ENCODE measurements at regions not wholly inside any gene's neighbourhood (a gene's known extent, or its start where the extent isn't known, plus 50 kb on each side); places are given as distances from the start of the nearest gene placed in this dataset.

DNA sequence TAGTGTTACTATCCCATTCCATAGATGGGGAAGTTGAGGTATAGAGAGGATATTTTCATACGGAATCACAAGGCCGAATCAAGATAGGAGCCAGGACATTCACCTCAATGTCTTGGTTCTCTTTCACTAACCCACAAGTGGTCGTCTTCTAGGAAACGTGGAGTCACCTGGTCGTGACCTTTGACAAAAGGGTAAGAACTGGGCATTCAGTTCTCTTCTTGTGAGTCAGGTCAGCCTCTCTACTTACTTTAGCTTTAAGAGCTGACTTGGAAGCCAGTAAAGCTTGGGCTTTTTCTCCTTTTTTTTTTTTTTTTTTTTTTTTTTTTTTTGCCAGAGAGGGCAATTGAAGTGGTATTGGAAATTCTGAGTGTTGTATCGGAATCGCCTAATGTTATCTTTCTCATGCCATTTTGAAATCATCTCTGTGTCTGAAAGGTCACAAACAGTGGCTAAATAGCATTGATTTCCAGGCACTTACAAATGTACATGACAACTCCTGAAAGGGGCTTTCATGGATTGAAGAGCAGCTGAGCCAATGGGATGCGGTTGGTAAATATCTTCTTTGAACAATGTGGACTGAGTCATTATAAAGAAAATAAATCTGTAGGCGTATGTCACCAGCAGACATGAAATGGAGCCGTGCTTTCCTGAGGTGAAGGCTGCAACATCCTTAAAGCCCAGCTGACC lies 356.9 kb downstream of the KIF16B start:
- TF ChIP-seq, protein P1, sequence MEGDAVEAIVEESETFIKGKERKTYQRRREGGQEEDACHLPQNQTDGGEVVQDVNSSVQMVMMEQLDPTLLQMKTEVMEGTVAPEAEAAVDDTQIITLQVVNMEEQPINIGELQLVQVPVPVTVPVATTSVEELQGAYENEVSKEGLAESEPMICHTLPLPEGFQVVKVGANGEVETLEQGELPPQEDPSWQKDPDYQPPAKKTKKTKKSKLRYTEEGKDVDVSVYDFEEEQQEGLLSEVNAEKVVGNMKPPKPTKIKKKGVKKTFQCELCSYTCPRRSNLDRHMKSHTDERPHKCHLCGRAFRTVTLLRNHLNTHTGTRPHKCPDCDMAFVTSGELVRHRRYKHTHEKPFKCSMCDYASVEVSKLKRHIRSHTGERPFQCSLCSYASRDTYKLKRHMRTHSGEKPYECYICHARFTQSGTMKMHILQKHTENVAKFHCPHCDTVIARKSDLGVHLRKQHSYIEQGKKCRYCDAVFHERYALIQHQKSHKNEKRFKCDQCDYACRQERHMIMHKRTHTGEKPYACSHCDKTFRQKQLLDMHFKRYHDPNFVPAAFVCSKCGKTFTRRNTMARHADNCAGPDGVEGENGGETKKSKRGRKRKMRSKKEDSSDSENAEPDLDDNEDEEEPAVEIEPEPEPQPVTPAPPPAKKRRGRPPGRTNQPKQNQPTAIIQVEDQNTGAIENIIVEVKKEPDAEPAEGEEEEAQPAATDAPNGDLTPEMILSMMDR (conservative IDR thresholded peaks at IDR 0.05), result no peak
- no peak for TF ChIP-seq EZH2 (IDR thresholded peaks at IDR 0.05; ENCODE audit: low read depth)
- Histone ChIP-seq H3K36me3 (ENCODE audit: low read depth) (no peaks in the 10 kb centered on the region), H2AFZ (no peak overlapping the region), H3K79me2 (ENCODE audit: low read depth) (no peaks in the 10 kb centered on the region), H4K20me1 (ENCODE audit: insufficient read depth) (no peaks in the 10 kb centered on the region), H3K9me2 (ENCODE audit: insufficient read depth) (no peaks in the 10 kb centered on the region), H3K9me3 (ENCODE audit: insufficient read depth, low read depth) (no peaks in the 10 kb centered on the region), H3K27me3 (ENCODE audit: insufficient read depth, low read depth) (no peaks in the 10 kb centered on the region), H3F3A (ENCODE audit: insufficient read depth, low read depth) (no peaks in the 10 kb centered on the region), H3K27ac (no peak overlapping the region), H3K4me3 (no peak overlapping the region), H3K4me2 (no peak overlapping the region), H3K4me1 (replicated peaks; ENCODE audit: insufficient read depth) (no peaks in the 10 kb centered on the region)
- DNase-seq, result no peak
- intact Hi-C loops (cut with micrococcal nuclease; ENCODE audit: unreplicated experiment), result no loop called here
- no TSS peak for BruUV-seq (replicated peaks)
- CTCF ChIA-PET, result no interaction called here
- POLR2A ChIA-PET (ENCODE audit: unreplicated experiment), result no interaction called here

DNA sequence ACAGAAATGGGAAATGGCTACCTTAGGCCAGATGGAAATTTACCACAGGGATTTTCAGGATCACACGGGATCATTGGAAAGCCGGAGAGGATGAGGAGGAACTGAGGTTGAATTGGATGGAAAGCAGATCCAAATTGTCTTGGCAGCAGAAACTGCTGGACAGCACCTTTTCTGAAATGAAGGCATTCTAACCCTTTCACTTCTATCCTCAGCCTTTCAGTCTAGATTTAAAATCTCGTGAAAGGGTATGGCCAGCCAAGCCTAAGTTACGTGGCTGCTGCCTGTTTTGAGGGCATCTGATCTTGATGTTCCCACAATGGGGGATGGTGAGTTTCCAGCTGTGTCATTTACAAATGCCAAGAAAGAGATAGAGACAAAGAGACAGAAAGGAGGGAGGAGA lies 358.2 kb downstream of the KIF16B start:
- Histone ChIP-seq H4K20me1 (ENCODE audit: insufficient read depth) (no peaks in the 10 kb centered on the region), H3K27me3 (ENCODE audit: insufficient read depth, low read depth) (no peaks in the 10 kb centered on the region), H2AFZ (no peak overlapping the region), H3K27ac (no peak overlapping the region), H3K9me2 (ENCODE audit: insufficient read depth) (no peaks in the 10 kb centered on the region), H3K4me3 (no peak overlapping the region), H3K4me1 (replicated peaks; ENCODE audit: insufficient read depth) (no peaks in the 10 kb centered on the region), H3K79me2 (ENCODE audit: low read depth) (no peaks in the 10 kb centered on the region), H3K36me3 (ENCODE audit: low read depth) (no peaks in the 10 kb centered on the region), H3F3A (ENCODE audit: insufficient read depth, low read depth) (no peaks in the 10 kb centered on the region), H3K9me3 (ENCODE audit: insufficient read depth, low read depth) (no peaks in the 10 kb centered on the region), H3K4me2 (no peak overlapping the region)
- BruUV-seq (replicated peaks), result no TSS peak
- POLR2A ChIA-PET (ENCODE audit: unreplicated experiment), result no interaction called here
- intact Hi-C loops (cut with micrococcal nuclease; ENCODE audit: unreplicated experiment), result no loop called here
- CTCF ChIA-PET, result no interaction called here
- no peak for DNase-seq
- TF ChIP-seq, protein P1 (conservative IDR thresholded peaks at IDR 0.05), result no peak
- no peak for TF ChIP-seq EZH2 (IDR thresholded peaks at IDR 0.05; ENCODE audit: low read depth)

DNA sequence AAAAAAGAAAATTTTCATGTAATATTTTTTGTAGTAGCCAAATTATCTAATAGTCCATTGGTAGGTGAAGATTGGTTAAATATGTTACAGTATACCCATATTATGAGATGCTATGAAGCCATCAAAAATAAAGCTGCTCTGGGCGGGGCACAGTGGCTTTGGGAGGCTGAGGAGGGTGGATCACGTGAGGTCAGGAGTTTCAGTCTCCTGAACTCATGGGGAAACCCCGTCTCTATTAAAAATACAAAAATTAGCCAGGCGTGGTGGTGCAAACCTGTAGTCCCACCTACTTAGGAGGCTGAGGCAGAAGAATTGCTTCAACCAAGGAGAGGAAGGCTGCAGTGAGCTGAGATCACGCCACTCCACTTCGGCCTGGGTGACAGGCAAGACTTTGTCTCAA lies 360.5 kb downstream of the KIF16B start:
- Histone ChIP-seq H3K27me3 (ENCODE audit: insufficient read depth, low read depth) (no peaks in the 10 kb centered on the region), H4K20me1 (ENCODE audit: insufficient read depth) (no peaks in the 10 kb centered on the region), H3F3A (ENCODE audit: insufficient read depth, low read depth) (no peaks in the 10 kb centered on the region), H3K9me2 (ENCODE audit: insufficient read depth) (no peaks in the 10 kb centered on the region), H3K36me3 (ENCODE audit: low read depth) (no peaks in the 10 kb centered on the region), H3K4me2 (no peak overlapping the region), H3K27ac (no peak overlapping the region), H3K79me2 (ENCODE audit: low read depth) (no peaks in the 10 kb centered on the region), H3K9me3 (ENCODE audit: insufficient read depth, low read depth) (no peaks in the 10 kb centered on the region), H3K4me3 (no peak overlapping the region), H2AFZ (no peak overlapping the region), H3K4me1 (replicated peaks; ENCODE audit: insufficient read depth) (no peaks in the 10 kb centered on the region)
- no peak for DNase-seq
- intact Hi-C loops (cut with micrococcal nuclease; ENCODE audit: unreplicated experiment), result no loop called here
- no peak for TF ChIP-seq EZH2 (IDR thresholded peaks at IDR 0.05; ENCODE audit: low read depth)
- TF ChIP-seq, protein P1 (conservative IDR thresholded peaks at IDR 0.05), result no peak
- POLR2A ChIA-PET (ENCODE audit: unreplicated experiment), result no interaction called here
- no TSS peak for BruUV-seq (replicated peaks)
- CTCF ChIA-PET, result no interaction called here
